ENCODE measurements at regions not wholly inside any gene's neighbourhood (a gene's known extent, or its start where the extent isn't known, plus 50 kb on each side); places are given as distances from the start of the nearest gene placed in this dataset.

DNA sequence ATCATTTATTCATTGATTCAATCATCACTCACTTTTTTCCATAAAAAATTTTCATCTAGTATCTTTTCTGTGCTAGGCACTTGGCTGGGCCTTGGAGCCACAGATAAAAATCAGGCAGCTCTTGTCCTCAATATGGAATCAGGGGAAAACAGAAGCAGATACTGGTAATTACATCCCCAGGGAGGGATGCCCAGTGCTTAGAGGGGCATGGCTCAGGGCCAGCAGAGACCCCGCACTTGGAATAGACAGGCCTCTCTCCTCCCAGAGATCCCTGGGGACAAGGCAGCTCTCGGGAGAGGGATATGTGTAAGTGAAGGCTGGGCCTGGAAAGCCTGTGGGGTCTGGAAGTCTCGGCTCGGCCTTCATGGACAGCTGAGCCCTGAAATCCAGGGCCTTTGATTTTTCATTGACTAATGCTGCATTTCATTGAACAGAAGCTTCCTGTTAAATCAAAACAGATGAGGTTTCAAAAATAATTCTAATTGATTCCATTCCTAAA is 180.4 kb downstream of the FOXD2 start:
- TF ChIP-seq, protein P1, sequence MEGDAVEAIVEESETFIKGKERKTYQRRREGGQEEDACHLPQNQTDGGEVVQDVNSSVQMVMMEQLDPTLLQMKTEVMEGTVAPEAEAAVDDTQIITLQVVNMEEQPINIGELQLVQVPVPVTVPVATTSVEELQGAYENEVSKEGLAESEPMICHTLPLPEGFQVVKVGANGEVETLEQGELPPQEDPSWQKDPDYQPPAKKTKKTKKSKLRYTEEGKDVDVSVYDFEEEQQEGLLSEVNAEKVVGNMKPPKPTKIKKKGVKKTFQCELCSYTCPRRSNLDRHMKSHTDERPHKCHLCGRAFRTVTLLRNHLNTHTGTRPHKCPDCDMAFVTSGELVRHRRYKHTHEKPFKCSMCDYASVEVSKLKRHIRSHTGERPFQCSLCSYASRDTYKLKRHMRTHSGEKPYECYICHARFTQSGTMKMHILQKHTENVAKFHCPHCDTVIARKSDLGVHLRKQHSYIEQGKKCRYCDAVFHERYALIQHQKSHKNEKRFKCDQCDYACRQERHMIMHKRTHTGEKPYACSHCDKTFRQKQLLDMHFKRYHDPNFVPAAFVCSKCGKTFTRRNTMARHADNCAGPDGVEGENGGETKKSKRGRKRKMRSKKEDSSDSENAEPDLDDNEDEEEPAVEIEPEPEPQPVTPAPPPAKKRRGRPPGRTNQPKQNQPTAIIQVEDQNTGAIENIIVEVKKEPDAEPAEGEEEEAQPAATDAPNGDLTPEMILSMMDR (conservative IDR thresholded peaks at IDR 0.05 in 1 of 2, IDR thresholded peaks at IDR 0.05 in 1 of 2; ENCODE audit: extremely low read depth in 1 of 2, insufficient read depth in 1 of 2, low read depth in 1 of 2, low read length in 2 of 2): no peak
- no peak for TF ChIP-seq EZH2 (IDR thresholded peaks at IDR 0.05; ENCODE audit: borderline replicate concordance, low read length)
